GM23338 (cell line): ENCODE measurements at regions not wholly inside any gene's neighbourhood (a gene's known extent, or its start where the extent isn't known, plus 50 kb on each side); places are given as distances from the start of the nearest gene placed in this dataset.

Source experiments
- ATAC-seq: fragments of 200-7000 bp; cut with Tn5 transposase; 3 replicates; pipeline ENCODE4 v1.9.1; 2020
- DNase-seq: peaks from one replicate; pipeline ENCODE4 v3.0.0-alpha.2; 2015; ENCODE audit warnings: low spot score
- H2AFZ ChIP-seq: fragments of 200-600 bp; sonication (generic); 2 replicates; pipeline ENCODE4 v1.8.0; 2016; ENCODE audit warnings: antibody characterized with exemption, mild to moderate bottlenecking, moderate library complexity
- H3F3A ChIP-seq: fragments of 200-600 bp; sonication (generic); replicated peaks from 2 replicates; pipeline ENCODE4 v1.8.0; 2017; ENCODE audit warnings: antibody characterized with exemption, mixed run types, low read depth
- H3K27ac ChIP-seq: fragments of 200-600 bp; sonication (generic); 2 replicates; pipeline ENCODE4 v1.6.1; 2016; ENCODE audit warnings: low read depth
- H3K27me3 ChIP-seq: fragments of 200-600 bp; sonication (generic); 2 replicates; pipeline ENCODE4 v1.8.0; 2016; ENCODE audit warnings: mild to moderate bottlenecking, mixed run types, moderate library complexity; ENCODE audit not compliant: insufficient read depth
- H3K36me3 ChIP-seq: fragments of 200-600 bp; sonication (generic); 2 replicates; pipeline ENCODE4 v1.8.0; 2016; ENCODE audit warnings: mild to moderate bottlenecking; ENCODE audit not compliant: insufficient read depth
- H3K4me1 ChIP-seq: fragments of 200-600 bp; sonication (generic); 2 replicates; pipeline ENCODE4 v1.8.0; 2016; ENCODE audit warnings: mild to moderate bottlenecking, moderate library complexity; ENCODE audit not compliant: insufficient read depth
- H3K4me2 ChIP-seq: fragments of 200-600 bp; sonication (generic); 2 replicates; pipeline ENCODE4 v1.7.1; 2017; ENCODE audit warnings: mixed run types
- H3K4me3 ChIP-seq: fragments of 200-600 bp; sonication (generic); 2 replicates; pipeline ENCODE4 v1.6.1; 2016; ENCODE audit warnings: mixed run types
- H3K79me2 ChIP-seq: fragments of 200-600 bp; sonication (generic); replicated peaks from 2 replicates; pipeline ENCODE4 v1.8.0; 2017; ENCODE audit warnings: mild to moderate bottlenecking; ENCODE audit not compliant: insufficient read depth
- H3K9me2 ChIP-seq: fragments of 200-600 bp; sonication (generic); 2 replicates; pipeline ENCODE4 v1.8.0; 2017; ENCODE audit not compliant: insufficient read depth
- H4K20me1 ChIP-seq: fragments of 200-600 bp; sonication (generic); replicated peaks from 2 replicates; pipeline ENCODE4 v1.8.0; 2017; ENCODE audit warnings: mild to moderate bottlenecking; ENCODE audit not compliant: insufficient read depth
- H3K27ac Mint-ChIP-seq: 2 replicates; pipeline ENCODE4 v1.8.0; 2020; ENCODE audit warnings: inconsistent platforms, mild to moderate bottlenecking, moderate library complexity, mixed read lengths
- H3K27me3 Mint-ChIP-seq: 3 replicates; pipeline ENCODE4 v1.8.0; 2022; ENCODE audit warnings: low read depth, mild to moderate bottlenecking, moderate library complexity, mixed read lengths, inconsistent platforms; ENCODE audit not compliant: insufficient read depth, poor library complexity
- H3K36me3 Mint-ChIP-seq: 3 replicates; pipeline ENCODE4 v1.8.0; 2021; ENCODE audit warnings: low read depth, mild to moderate bottlenecking, inconsistent platforms, moderate library complexity, mixed read lengths
- H3K4me1 Mint-ChIP-seq: 3 replicates; pipeline ENCODE4 v1.8.0; 2020; ENCODE audit warnings: mild to moderate bottlenecking, inconsistent platforms, mixed read lengths
- H3K4me3 Mint-ChIP-seq: 3 replicates; pipeline ENCODE4 v1.8.0; 2021; ENCODE audit warnings: moderate library complexity, mild to moderate bottlenecking, inconsistent platforms, mixed read lengths
- H3K9me3 Mint-ChIP-seq: 3 replicates; pipeline ENCODE4 v1.8.0; 2020; ENCODE audit warnings: moderate library complexity, mild to moderate bottlenecking, inconsistent platforms, mixed read lengths
- CREB1 ChIP-seq: fragments of 250-450 bp; sonication (Bioruptor Pico); IDR thresholded peaks from 2 replicates; pipeline ENCODE4 v1.5.0; 2020; ENCODE audit warnings: low read depth, mild to moderate bottlenecking, moderate library complexity
- CTCF ChIP-seq, 2 experiments: fragments of 200-600 bp in 1 of 2; sonication (generic) in 1 of 2; conservative IDR thresholded peaks; 2 replicates each; pipeline versions ENCODE4 v1.5.1 to v1.6.1; 2016 to 2017; ENCODE audit warnings: antibody characterized with exemption in 2 of 2, low read depth in 2 of 2, mild to moderate bottlenecking in 2 of 2, moderate library complexity in 1 of 2
- EZH2 ChIP-seq: fragments of 200-600 bp; sonication (generic); IDR thresholded peaks from one replicate; pipeline ENCODE4 v1.8.0; 2017; ENCODE audit warnings: antibody characterized with exemption, mild to moderate bottlenecking, low read depth; ENCODE audit not compliant: unreplicated experiment
- EZH2phosphoT487 ChIP-seq: fragments of 200-600 bp; sonication (generic); IDR thresholded peaks from one replicate; pipeline ENCODE4 v1.8.1; 2018; ENCODE audit warnings: antibody characterized with exemption; ENCODE audit not compliant: unreplicated experiment
- JUNB ChIP-seq: IDR thresholded peaks from one replicate; pipeline ENCODE4 v1.6.1; 2016; ENCODE audit warnings: antibody characterized with exemption; ENCODE audit not compliant: unreplicated experiment
- STAT1 ChIP-seq: IDR thresholded peaks from one replicate; pipeline ENCODE4 v1.6.1; 2016; ENCODE audit warnings: antibody characterized with exemption; ENCODE audit not compliant: unreplicated experiment
- ZNF114 ChIP-seq: fragments of 250-450 bp; sonication (Bioruptor Pico); IDR thresholded peaks from 2 replicates; pipeline ENCODE4 v1.5.0; 2020; ENCODE audit warnings: mild to moderate bottlenecking, moderate library complexity
- ZNF331 ChIP-seq: fragments of 250-450 bp; sonication (Bioruptor Pico); IDR thresholded peaks from 2 replicates; pipeline ENCODE4 v1.5.0; 2020; ENCODE audit warnings: low read depth, mild to moderate bottlenecking, moderate library complexity
- ZNF462 ChIP-seq: fragments of 250-450 bp; sonication (Bioruptor Pico); IDR thresholded peaks from 2 replicates; pipeline ENCODE4 v1.5.0; 2020; ENCODE audit warnings: mild to moderate bottlenecking, moderate library complexity

- Histone ChIP-seq H3K4me2 (no peak overlapping the region), H3K4me1 (no peaks in the 10 kb centered on the region), H3K4me3 (no peak overlapping the region), H3K27me3 (no peaks in the 10 kb centered on the region), H3K27ac (no peak overlapping the region), H3K9me2 (no peaks in the 10 kb centered on the region), H2AFZ (no peak overlapping the region), H4K20me1 (no peaks in the 10 kb centered on the region; the same call in 1 of the 2 replicates), H3K79me2 (no peaks in the 10 kb centered on the region), H3K36me3 (no peaks in the 10 kb centered on the region), H3F3A (no peaks in the 10 kb centered on the region)
- peak; percentile 80 for DNase-seq
- H3K9me3 Mint-ChIP-seq: no peaks in the 10 kb centered on the region
- no peak overlapping the region for H3K27ac Mint-ChIP-seq
- no peak overlapping the region for H3K4me3 Mint-ChIP-seq
- no peaks in the 10 kb centered on the region for H3K27me3 Mint-ChIP-seq
- TF ChIP-seq CTCF (conservative IDR thresholded peaks at IDR 0.05; ENCODE audit: low read depth in 2 of 2) (peak; percentile 73 to 75), JUNB (no peak)
- peak; percentile 99 for ATAC-seq
- no peaks in the 10 kb centered on the region; the same call in 2 of the 3 replicates for H3K4me1 Mint-ChIP-seq
- no peaks in the 10 kb centered on the region for H3K36me3 Mint-ChIP-seq
Measured at GRCh38 chr17:33674685-33675084, 381.6 kb upstream of the ASIC2 start.

GRCh38 chr17:33676444-33676843 lies 383.3 kb upstream of the ASIC2 start:
- no peaks in the 10 kb centered on the region for H3K27me3 Mint-ChIP-seq
- Histone ChIP-seq H3K36me3 (no peaks in the 10 kb centered on the region), H3K4me1 (no peaks in the 10 kb centered on the region), H3K9me2 (no peaks in the 10 kb centered on the region), H3K79me2 (no peaks in the 10 kb centered on the region), H3K27me3 (no peaks in the 10 kb centered on the region), H4K20me1 (peaks cover 3% of the 10 kb centered on the region; the same call in 1 of the 2 replicates), H3F3A (no peaks in the 10 kb centered on the region), H3K4me3 (no peak overlapping the region), H3K27ac (no peak overlapping the region), H2AFZ (no peak overlapping the region), H3K4me2 (no peak overlapping the region)
- no peaks in the 10 kb centered on the region for H3K36me3 Mint-ChIP-seq
- H3K9me3 Mint-ChIP-seq: no peaks in the 10 kb centered on the region
- no peak for DNase-seq
- H3K4me1 Mint-ChIP-seq: no peaks in the 10 kb centered on the region
- no peak overlapping the region for H3K27ac Mint-ChIP-seq
- ATAC-seq: no peak
- H3K4me3 Mint-ChIP-seq: no peak overlapping the region
- TF ChIP-seq ZNF114 (CRISPR knock-in tag): no peak
- no peak for TF ChIP-seq JUNB
- no peak for TF ChIP-seq CREB1
- TF ChIP-seq STAT1: no peak
- no peak for TF ChIP-seq ZNF462 (CRISPR knock-in tag)
- no peak for TF ChIP-seq ZNF331 (CRISPR knock-in tag)
- no peak for TF ChIP-seq EZH2
- TF ChIP-seq EZH2phosphoT487: no peak
- TF ChIP-seq CTCF (conservative IDR thresholded peaks at IDR 0.05; ENCODE audit: low read depth in 2 of 2): no peak
